NB4 (cell line): ENCODE measurements at regions not wholly inside any gene's neighbourhood (a gene's known extent, or its start where the extent isn't known, plus 50 kb on each side); places are given as distances from the start of the nearest gene placed in this dataset.

ENCODE experiments used
- DNase-seq: peaks from one replicate; pipeline ENCODE4 v3.0.0; 2010; ENCODE audit warnings: low read depth
- H3K4me3 ChIP-seq: one replicate; pipeline ENCODE4 v1.5.1; 2011; ENCODE audit warnings: mild to moderate bottlenecking, low read depth, low read length, moderate library complexity
- MYC ChIP-seq: IDR thresholded peaks from 2 replicates; pipeline ENCODE4 v1.6.1; 2011; ENCODE audit warnings: low read depth, low read length
- POLR2A ChIP-seq: IDR thresholded peaks from 2 replicates; pipeline ENCODE4 v1.6.1; 2011; ENCODE audit warnings: mild to moderate bottlenecking; ENCODE audit not compliant: insufficient read length; ENCODE audit errors: extremely low read depth
- TF ChIP-seq, protein P1 (sequence below): IDR thresholded peaks from one replicate; pipeline ENCODE4 v1.5.1; 2012; ENCODE audit warnings: low read depth, low read length
- TF ChIP-seq, protein P2 (sequence below): IDR thresholded peaks from 2 replicates; pipeline ENCODE4 v1.6.1; 2011; ENCODE audit warnings: low read depth, low read length

DNA sequence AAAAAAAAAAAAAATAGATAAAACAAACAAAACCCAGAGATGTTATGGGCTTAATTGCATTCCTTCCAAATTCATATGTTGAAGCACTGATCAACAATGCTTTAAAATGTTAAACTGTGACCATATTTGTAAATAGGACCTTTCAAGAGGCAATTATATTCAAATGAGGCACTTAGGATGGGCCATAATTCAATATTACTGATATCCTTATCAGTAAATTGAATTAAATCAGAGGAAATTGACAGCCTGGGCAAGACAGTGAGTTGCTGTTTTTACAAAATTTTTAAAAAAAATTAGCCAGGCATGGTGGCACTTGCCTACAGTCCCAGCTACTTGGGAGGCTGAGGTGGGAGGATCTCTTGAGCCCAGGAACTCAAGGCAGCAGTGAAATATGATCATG lies 364.1 kb downstream of the GJA1 start:
- no peak for DNase-seq
- no peak overlapping the region for H3K4me3 ChIP-seq
- TF ChIP-seq MYC (no peak), POLR2A (no peak)
- TF ChIP-seq, protein P1, sequence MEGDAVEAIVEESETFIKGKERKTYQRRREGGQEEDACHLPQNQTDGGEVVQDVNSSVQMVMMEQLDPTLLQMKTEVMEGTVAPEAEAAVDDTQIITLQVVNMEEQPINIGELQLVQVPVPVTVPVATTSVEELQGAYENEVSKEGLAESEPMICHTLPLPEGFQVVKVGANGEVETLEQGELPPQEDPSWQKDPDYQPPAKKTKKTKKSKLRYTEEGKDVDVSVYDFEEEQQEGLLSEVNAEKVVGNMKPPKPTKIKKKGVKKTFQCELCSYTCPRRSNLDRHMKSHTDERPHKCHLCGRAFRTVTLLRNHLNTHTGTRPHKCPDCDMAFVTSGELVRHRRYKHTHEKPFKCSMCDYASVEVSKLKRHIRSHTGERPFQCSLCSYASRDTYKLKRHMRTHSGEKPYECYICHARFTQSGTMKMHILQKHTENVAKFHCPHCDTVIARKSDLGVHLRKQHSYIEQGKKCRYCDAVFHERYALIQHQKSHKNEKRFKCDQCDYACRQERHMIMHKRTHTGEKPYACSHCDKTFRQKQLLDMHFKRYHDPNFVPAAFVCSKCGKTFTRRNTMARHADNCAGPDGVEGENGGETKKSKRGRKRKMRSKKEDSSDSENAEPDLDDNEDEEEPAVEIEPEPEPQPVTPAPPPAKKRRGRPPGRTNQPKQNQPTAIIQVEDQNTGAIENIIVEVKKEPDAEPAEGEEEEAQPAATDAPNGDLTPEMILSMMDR, result no peak
- TF ChIP-seq, protein P2, sequence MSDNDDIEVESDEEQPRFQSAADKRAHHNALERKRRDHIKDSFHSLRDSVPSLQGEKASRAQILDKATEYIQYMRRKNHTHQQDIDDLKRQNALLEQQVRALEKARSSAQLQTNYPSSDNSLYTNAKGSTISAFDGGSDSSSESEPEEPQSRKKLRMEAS, result no peak

DNA sequence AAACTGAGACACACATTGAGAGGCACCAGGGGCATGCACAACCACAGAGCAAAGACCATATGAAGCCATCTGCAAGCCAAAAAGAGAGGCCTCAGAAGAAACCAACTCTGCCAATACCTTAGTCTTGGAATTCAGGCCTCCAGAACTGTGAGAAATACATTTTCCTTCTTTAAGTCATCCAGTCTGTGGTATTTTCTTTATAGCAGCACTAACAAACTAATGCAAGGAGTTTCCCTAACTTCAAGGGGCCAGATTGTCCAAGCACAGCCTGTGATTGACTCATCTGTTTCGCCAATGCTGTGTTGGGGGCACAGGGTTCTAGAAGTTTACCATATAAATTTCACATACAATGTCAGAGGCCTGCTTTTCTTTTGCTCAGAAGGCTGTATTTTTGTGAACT lies 364.6 kb downstream of the GJA1 start:
- no peak for DNase-seq
- TF ChIP-seq, protein P1, result no peak
- TF ChIP-seq, protein P2, result no peak
- TF ChIP-seq POLR2A, result no peak
- TF ChIP-seq MYC, result no peak

DNA sequence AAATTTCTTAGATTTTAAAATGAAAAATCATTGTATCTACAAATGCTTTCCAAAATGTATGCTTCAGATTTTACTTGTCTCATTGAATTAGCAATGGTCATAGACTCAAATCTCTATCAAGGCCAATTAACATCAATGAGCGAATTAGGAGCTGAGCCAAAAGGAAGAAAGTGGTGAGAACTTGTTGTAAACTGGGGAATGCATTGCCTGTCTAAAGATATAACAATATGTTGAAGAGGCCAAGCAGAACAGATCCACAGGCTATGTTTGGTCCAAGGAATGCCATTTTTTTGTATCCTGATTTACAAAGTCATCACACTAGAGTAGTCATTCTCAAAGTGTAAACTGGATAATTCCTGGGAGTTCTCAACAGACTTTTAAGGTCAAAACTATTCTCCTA lies 370.7 kb downstream of the GJA1 start:
- H3K4me3 ChIP-seq, result no peak overlapping the region
- no peak for DNase-seq
- TF ChIP-seq, protein P2, result no peak
- TF ChIP-seq MYC (no peak), POLR2A (no peak)
- TF ChIP-seq, protein P1, result no peak

More for the DNA sequence above, 364.6 kb downstream of the GJA1 start:
- H3K4me3 ChIP-seq, result no peak overlapping the region

DNA sequence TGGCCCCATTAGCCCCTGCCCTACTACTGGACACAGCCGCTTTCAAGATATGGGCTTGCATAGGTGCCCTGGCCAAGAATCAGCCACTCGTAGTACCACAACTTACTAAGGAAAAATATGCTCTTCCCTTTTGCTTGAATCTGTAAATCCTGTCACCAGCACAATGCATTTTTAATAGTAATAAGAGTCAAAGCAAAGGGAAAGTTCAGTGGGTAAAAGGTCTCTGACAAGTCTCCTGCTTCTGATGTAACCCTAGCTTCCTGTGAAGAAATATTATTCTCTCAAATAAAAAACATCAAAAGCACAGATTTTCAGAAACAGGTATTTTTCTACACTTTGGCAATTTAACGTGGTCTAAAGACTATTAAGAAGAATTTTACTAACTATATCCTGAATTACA lies 373.8 kb downstream of the GJA1 start:
- no peak overlapping the region for H3K4me3 ChIP-seq
- DNase-seq, result no peak
- TF ChIP-seq, protein P2, result no peak
- TF ChIP-seq, protein P1, result no peak
- no peak for TF ChIP-seq POLR2A

DNA sequence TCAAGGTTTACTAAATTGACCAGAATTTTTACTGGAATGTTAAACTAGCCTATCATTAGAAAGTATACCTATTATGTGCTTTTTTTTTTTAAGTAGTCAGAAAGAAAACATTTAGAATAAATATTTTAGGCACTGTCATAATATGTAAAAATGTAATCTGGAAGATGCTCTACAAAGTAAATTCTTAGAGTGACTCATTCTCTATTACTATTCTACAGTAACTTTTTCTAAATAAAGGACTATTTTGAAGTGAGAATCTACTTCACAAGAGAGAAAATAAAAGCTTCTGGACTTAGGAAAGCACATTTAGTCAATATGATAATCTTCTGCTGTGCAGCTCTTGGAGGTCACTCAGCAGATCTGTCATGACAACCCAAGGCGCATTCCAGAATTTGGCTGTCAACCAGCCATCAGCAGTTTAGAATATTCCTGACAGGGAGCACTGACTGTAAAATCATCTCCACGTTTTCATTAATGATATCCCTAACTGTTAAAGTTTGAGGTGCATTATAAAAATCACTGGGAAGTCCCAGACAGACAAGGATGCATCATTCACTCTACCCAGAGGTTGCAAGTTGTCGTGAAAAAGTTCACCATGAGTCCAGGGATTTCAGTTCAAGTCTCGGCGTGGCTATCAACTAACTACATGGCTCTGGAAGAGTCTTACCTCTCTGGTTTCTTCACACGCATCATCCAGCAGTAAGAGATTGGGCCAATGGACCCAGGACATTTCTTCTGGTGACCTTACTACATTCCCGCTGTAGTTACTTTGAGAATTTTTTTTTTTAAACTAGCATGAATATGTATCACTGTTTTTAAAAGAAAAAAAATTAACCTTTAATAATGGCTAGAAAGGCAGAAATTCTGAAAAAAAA lies 374.9 kb downstream of the GJA1 start:
- TF ChIP-seq, protein P2, result no peak
- no peak overlapping the region for H3K4me3 ChIP-seq
- DNase-seq, result no peak

DNA sequence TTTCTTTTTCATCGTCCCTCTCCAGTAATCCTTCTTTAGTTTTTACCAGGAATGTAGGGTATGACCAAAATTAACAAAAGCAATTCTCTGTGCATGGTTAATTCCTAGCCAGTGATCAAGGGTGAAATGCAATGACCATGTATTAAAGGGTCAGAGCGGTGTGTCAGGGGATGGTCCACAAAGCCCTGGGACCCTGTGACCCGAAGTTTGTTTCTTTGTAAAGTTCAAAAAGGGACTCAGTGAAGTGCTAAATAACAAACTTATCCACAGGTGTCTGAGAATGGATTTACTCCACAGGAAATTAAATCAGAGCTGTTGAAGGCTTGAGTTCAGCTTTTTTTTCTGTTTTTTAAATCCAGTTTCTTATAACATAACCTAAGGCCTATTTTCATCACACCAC lies 375.7 kb downstream of the GJA1 start:
- H3K4me3 ChIP-seq, result no peak overlapping the region
- TF ChIP-seq POLR2A (no peak), MYC (no peak)
- TF ChIP-seq, protein P1, result no peak
- TF ChIP-seq, protein P2, result no peak
- no peak for DNase-seq
